NCI-H345 treated with DMSO at 0.1 percent for 48 hours (cell line): ENCODE measurements at regions not wholly inside any gene's neighbourhood (a gene's known extent, or its start where the extent isn't known, plus 50 kb on each side); places are given as distances from the start of the nearest gene placed in this dataset.
"Not testable (repeated sequence)": the region's sequence is repeated elsewhere in the genome, so short reads cannot be mapped to it uniquely, and the experiment has no call there.

Experiments used
- DNase-seq: peaks from one replicate; lab custom pipeline; 2025; ENCODE audit not compliant: unreplicated experiment; lab: John Stamatoyannopoulos, UW

DNA sequence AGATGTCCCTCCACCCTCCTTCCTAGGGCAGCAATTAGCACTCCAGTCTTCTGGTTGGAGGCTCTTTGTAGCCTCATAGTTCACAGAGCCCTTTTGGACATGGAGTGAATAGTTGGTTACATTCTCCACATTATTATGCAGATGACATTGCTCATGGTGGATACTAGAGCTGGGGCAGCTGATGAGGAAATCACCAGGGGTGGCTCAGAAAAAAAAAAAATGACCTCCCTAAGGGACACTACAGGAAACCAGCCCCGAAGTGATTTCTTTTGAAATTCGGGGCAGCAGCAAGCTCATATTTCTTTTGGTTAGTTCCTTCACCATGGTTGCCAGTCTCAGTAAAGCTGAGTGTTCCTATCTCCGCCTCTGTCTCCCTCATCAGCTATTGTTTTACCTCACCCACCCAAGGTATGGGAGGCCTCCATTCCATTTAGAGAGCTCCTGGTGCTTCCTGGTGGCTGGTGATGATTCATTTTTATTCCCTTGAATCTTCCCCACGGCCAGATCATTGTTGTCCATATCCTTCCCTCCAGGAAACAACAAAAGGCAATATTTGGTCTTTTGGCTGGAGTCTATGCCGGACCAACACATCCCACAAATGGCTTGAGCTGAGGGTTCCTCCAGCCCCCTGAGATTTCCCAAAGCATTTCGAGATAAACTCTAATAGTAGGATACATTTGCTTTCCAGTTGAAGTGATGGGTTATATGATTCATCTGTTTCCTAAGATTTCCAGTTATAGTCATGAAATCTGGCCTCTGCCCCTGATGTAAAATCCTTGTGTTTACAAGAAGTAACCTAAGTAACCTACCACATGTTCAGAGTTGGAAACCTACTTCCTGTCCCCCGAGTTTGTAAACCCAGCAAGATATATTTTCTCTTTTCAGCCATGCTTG is 56.2 kb upstream of the NID2 start:
- no peak for DNase-seq

DNA sequence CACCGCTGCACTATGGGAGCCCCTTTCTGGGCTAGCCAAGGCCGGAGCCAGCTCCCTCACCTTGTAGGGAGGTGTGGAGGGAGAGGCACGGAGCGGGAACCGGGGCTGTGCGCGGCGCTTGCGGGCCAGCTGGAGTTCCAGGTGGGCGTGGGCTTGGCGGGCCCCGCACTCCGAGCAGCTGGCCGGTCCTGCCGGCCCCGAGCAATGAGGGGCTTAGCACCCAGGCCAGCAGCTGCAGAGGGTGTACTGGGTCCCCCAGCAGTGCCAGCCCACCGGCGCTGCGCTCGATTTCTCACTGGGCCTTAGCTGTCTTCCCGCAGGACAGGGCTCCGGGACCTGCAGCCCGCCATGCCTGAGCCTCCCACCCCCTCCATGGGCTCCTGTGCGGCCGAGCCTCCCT is 53.3 kb upstream of the NID2 start:
- not testable (repeated sequence) for DNase-seq

DNA sequence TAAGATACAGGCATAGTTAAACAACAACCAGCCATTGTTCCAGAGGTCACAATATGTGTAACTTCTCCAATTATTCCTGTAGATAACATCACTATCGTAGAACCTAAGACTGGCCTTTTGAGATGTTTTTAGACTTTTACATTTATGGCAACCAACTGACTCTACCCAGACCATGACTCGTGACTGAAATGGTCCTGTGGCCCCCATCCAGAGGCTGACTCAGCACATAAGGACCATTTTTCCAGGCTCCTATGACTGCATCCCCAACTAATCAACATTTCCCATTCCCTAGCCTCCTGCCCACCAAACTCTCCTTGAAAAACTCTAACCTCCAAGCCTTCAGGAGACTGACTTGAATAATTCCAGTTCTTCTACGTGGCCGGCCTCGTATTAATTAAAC is 52.6 kb upstream of the NID2 start:
- no peak for DNase-seq

DNA sequence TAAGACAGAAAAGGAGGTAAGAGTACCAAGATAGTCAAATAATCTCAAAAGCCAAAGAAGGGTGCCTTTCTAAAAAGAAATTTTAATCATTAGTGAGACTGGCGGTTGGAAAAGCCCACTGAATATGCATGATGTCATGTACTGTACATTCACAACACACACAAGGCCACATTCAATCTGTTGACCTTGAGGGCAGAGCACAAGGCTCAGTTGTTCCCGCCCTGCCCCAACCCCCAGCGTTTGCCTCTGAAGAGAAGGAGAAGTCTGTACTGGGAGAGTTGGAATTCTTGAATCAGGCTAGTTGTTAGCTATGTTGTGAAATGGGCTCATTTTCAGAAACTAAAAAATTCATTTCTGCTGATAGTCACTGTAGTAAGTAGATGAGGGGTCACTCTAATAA is 50.2 kb upstream of the NID2 start:
- DNase-seq, result no peak
